ENCODE measurements at regions not wholly inside any gene's neighbourhood (a gene's known extent, or its start where the extent isn't known, plus 50 kb on each side); places are given as distances from the start of the nearest gene placed in this dataset.

DNA sequence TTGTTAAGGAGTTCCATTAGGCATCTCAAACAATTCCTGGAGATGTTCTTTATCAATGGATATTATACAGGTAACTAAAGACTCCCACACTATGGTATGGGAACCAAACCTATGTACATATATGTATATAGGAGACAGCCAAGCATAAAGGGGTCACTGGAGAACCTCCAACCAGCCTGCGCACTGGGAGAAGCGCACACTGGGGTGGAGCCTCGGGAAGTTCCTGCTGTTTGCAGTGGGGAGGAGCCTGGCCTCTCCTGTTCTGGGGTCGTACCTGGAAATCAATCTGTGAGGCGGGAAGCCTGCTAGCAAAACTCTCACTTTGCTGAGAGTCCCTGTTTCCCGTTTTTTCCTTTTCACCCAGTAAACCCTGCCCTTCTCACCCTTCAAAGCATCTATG lies 83.1 kb upstream of the CREB1 start:
- TF ChIP-seq FOXM1 (IDR thresholded peaks at IDR 0.05; ENCODE audit: borderline replicate concordance, low read depth), result no peak
- no peak for TF ChIP-seq TEAD4 (IDR thresholded peaks at IDR 0.05)
- TF ChIP-seq CEBPB (IDR thresholded peaks at IDR 0.05), result no peak
- no peak for TF ChIP-seq TAF1 (IDR thresholded peaks at IDR 0.05; ENCODE audit: low read depth)
- TF ChIP-seq TCF12 (IDR thresholded peaks at IDR 0.05; ENCODE audit: low read depth), result no peak
- no peak for TF ChIP-seq RAD21 (IDR thresholded peaks at IDR 0.05; ENCODE audit: low read depth)
- no peak for TF ChIP-seq ZBTB7A (IDR thresholded peaks at IDR 0.05; ENCODE audit: low read depth)
- TF ChIP-seq REST (IDR thresholded peaks at IDR 0.05; ENCODE audit: low read depth), result no peak
- no peak for TF ChIP-seq YY1 (IDR thresholded peaks at IDR 0.05; ENCODE audit: low read depth)
- TF ChIP-seq EP300 (IDR thresholded peaks at IDR 0.05; ENCODE audit: borderline replicate concordance), result no peak

DNA sequence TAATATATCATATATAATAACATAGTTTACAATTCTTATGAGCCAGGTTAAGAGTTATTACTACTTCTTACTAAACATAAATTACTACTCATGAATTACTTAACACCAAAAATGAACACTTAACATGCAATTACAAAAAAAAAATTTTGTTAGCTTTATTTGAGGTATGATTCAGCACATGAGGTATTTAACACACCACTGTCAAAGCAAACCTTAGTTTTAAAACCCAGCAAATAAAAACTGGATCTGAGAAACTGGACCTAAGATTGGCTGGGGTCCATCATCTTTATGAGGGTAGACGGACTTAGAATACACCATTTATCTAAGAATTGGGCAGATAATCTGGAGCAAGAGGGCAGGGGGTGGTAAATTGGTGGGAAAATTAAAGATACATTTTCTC lies 81.8 kb upstream of the CREB1 start:
- TF ChIP-seq CEBPB (IDR thresholded peaks at IDR 0.05) (no peak), MAX (IDR thresholded peaks at IDR 0.05) (no peak), TAF1 (IDR thresholded peaks at IDR 0.05; ENCODE audit: low read depth) (no peak), CREB1 (IDR thresholded peaks at IDR 0.05; ENCODE audit: low read depth) (no peak), ZBTB7A (IDR thresholded peaks at IDR 0.05; ENCODE audit: low read depth) (no peak), EP300 (IDR thresholded peaks at IDR 0.05; ENCODE audit: borderline replicate concordance) (no peak), NFIC (IDR thresholded peaks at IDR 0.05) (no peak), RAD21 (IDR thresholded peaks at IDR 0.05; ENCODE audit: low read depth) (no peak), FOXM1 (IDR thresholded peaks at IDR 0.05; ENCODE audit: borderline replicate concordance, low read depth) (no peak), YY1 (IDR thresholded peaks at IDR 0.05; ENCODE audit: low read depth) (no peak)

GRCh38 chr2:207449642-207450165 lies 80.1 kb upstream of the CREB1 start:
- TF ChIP-seq RAD21 (IDR thresholded peaks at IDR 0.05; ENCODE audit: low read depth) (no peak), YY1 (IDR thresholded peaks at IDR 0.05; ENCODE audit: low read depth) (no peak), CEBPB (IDR thresholded peaks at IDR 0.05) (no peak), REST (IDR thresholded peaks at IDR 0.05; ENCODE audit: low read depth) (no peak), ZBTB7A (IDR thresholded peaks at IDR 0.05; ENCODE audit: low read depth) (no peak), TEAD4 (IDR thresholded peaks at IDR 0.05) (no peak), EGR1 (IDR thresholded peaks at IDR 0.05) (no peak), EP300 (IDR thresholded peaks at IDR 0.05; ENCODE audit: borderline replicate concordance) (no peak), TAF1 (IDR thresholded peaks at IDR 0.05; ENCODE audit: low read depth) (no peak)
- TF ChIP-seq, protein P1, sequence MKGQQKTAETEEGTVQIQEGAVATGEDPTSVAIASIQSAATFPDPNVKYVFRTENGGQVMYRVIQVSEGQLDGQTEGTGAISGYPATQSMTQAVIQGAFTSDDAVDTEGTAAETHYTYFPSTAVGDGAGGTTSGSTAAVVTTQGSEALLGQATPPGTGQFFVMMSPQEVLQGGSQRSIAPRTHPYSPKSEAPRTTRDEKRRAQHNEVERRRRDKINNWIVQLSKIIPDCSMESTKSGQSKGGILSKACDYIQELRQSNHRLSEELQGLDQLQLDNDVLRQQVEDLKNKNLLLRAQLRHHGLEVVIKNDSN (IDR thresholded peaks at IDR 0.05), result no peak

DNA sequence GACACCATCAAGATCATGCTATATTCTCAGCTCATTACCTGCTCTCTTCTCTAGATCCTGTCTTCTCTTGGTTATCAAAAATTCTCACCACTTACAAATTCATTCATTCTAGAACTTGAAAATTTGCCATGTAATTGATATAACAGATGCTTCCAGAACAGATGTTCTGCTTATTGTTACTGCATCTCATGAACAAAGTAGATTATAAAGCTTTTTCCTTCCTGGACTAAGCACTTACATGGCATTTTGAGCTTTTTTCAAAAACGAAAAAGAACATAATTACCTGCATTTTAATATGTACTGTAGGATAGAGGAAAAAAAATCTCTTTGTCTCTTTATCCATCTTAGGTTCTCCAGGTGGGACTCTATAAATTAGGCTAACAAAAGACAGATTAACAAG lies 79.6 kb upstream of the CREB1 start:
- TF ChIP-seq CEBPB (IDR thresholded peaks at IDR 0.05), result no peak
- no peak for TF ChIP-seq REST (IDR thresholded peaks at IDR 0.05; ENCODE audit: low read depth)
- TF ChIP-seq ZBTB7A (IDR thresholded peaks at IDR 0.05; ENCODE audit: low read depth), result no peak
- TF ChIP-seq MAX (IDR thresholded peaks at IDR 0.05), result no peak
- TF ChIP-seq EP300 (IDR thresholded peaks at IDR 0.05; ENCODE audit: borderline replicate concordance), result no peak
- TF ChIP-seq CREB1 (IDR thresholded peaks at IDR 0.05; ENCODE audit: low read depth), result no peak
- no peak for TF ChIP-seq FOXM1 (IDR thresholded peaks at IDR 0.05; ENCODE audit: borderline replicate concordance, low read depth)
- TF ChIP-seq EGR1 (IDR thresholded peaks at IDR 0.05), result no peak
- no peak for TF ChIP-seq NFIC (IDR thresholded peaks at IDR 0.05)
- no peak for TF ChIP-seq RAD21 (IDR thresholded peaks at IDR 0.05; ENCODE audit: low read depth)
- no peak for TF ChIP-seq YY1 (IDR thresholded peaks at IDR 0.05; ENCODE audit: low read depth)
- no peak for TF ChIP-seq TCF12 (IDR thresholded peaks at IDR 0.05; ENCODE audit: low read depth)
- no peak for TF ChIP-seq TAF1 (IDR thresholded peaks at IDR 0.05; ENCODE audit: low read depth)
- TF ChIP-seq, protein P1 (IDR thresholded peaks at IDR 0.05), result no peak
- TF ChIP-seq TEAD4 (IDR thresholded peaks at IDR 0.05), result no peak

Measured in Ishikawa (cell line).